ENCODE measurements at regions not wholly inside any gene's neighbourhood (a gene's known extent, or its start where the extent isn't known, plus 50 kb on each side); places are given as distances from the start of the nearest gene placed in this dataset.

DNA sequence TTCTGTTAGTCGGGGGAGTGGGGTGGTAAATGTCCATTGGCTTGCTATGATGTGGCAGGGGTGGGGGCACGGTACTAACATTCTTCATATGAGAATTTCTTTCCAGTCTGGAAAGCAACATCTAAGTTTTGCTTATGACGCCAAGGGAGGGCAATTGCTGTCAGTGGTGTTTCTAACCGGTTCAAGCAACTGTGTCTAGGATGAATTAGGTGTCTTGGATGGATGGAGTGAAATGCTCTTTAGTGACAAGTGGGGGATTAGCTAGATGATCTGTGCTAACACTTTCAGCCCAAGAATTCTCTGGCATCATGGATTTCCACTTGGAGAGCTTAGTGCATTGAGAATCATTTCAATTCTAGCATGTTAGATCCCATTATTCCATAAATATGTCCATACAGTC lies 262.6 kb upstream of the SORL1-AS1 start:
- Histone ChIP-seq H3K9me3 (ENCODE audit: insufficient read depth, low read depth, low read length) (no peaks in the 10 kb centered on the region), H3K36me3 (ENCODE audit: insufficient read depth, low read length) (no peaks in the 10 kb centered on the region), H2AFZ (ENCODE audit: low read depth, low read length) (no peak overlapping the region), H3K4me2 (ENCODE audit: low read length) (no peak overlapping the region), H3K4me3 (ENCODE audit: insufficient read depth, low read depth, low read length) (no peak overlapping the region), H3K27ac (ENCODE audit: low read depth, low read length) (no peak overlapping the region), H3K79me2 (ENCODE audit: insufficient read depth, low read length) (no peaks in the 10 kb centered on the region), H4K20me1 (ENCODE audit: insufficient read depth, low read length) (no peaks in the 10 kb centered on the region), H3K27me3 (ENCODE audit: insufficient read depth, low read length) (no peaks in the 10 kb centered on the region), H3K4me1 (ENCODE audit: insufficient read depth, low read length) (no peaks in the 10 kb centered on the region), H3K9ac (ENCODE audit: low read length) (no peak overlapping the region)
- Mint-ChIP-seq H3K9me3 (ENCODE audit: unreplicated experiment) (peaks cover 4% of the 10 kb centered on the region), H3K4me1 (ENCODE audit: low read depth, unreplicated experiment) (peaks cover 9% of the 10 kb centered on the region), H3K27ac (ENCODE audit: unreplicated experiment) (no peak overlapping the region), H3K4me3 (ENCODE audit: unreplicated experiment) (no peak overlapping the region), H3K27me3 (ENCODE audit: low read depth, unreplicated experiment) (no peaks in the 10 kb centered on the region), H3K36me3 (ENCODE audit: low read depth, unreplicated experiment) (no peaks in the 10 kb centered on the region)
- DNase-seq (ENCODE audit: low read depth) = no peak
- TF ChIP-seq EZH2 (IDR thresholded peaks at IDR 0.05; ENCODE audit: insufficient read depth, low read length) = no peak
- TF ChIP-seq, protein P1, sequence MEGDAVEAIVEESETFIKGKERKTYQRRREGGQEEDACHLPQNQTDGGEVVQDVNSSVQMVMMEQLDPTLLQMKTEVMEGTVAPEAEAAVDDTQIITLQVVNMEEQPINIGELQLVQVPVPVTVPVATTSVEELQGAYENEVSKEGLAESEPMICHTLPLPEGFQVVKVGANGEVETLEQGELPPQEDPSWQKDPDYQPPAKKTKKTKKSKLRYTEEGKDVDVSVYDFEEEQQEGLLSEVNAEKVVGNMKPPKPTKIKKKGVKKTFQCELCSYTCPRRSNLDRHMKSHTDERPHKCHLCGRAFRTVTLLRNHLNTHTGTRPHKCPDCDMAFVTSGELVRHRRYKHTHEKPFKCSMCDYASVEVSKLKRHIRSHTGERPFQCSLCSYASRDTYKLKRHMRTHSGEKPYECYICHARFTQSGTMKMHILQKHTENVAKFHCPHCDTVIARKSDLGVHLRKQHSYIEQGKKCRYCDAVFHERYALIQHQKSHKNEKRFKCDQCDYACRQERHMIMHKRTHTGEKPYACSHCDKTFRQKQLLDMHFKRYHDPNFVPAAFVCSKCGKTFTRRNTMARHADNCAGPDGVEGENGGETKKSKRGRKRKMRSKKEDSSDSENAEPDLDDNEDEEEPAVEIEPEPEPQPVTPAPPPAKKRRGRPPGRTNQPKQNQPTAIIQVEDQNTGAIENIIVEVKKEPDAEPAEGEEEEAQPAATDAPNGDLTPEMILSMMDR (IDR thresholded peaks at IDR 0.05; ENCODE audit: insufficient read depth, low read depth, low read length) = no peak
- FAIRE-seq = no peak

DNA sequence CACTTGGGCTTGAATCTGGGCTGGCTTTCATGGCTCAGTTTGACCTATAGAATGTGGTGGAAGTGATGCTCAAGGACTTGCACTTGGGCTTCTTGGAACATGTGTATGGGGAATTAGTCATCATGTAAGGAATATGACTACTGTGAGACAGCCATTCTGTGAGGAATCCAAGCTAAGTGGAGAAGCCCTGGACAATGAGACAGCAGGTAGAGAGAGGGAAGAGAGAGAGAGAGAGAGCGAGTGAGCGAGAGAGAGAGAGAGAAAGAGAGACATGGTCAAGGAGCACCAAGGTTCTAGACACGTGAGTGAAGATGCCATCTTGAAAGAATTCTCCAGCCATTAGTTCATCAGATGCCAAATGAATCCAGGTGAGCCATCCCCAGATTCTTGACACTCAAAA lies 261.6 kb upstream of the SORL1-AS1 start:
- Histone ChIP-seq H3K4me2 (ENCODE audit: low read length) (no peak overlapping the region), H3K9me3 (ENCODE audit: insufficient read depth, low read depth, low read length) (no peaks in the 10 kb centered on the region), H4K20me1 (ENCODE audit: insufficient read depth, low read length) (no peaks in the 10 kb centered on the region), H2AFZ (ENCODE audit: low read depth, low read length) (no peak overlapping the region), H3K4me1 (ENCODE audit: insufficient read depth, low read length) (no peaks in the 10 kb centered on the region), H3K9ac (ENCODE audit: low read length) (no peak overlapping the region), H3K27ac (ENCODE audit: low read depth, low read length) (no peak overlapping the region), H3K36me3 (ENCODE audit: insufficient read depth, low read length) (no peaks in the 10 kb centered on the region), H3K27me3 (ENCODE audit: insufficient read depth, low read length) (no peaks in the 10 kb centered on the region), H3K79me2 (ENCODE audit: insufficient read depth, low read length) (no peaks in the 10 kb centered on the region), H3K4me3 (ENCODE audit: insufficient read depth, low read depth, low read length) (no peak overlapping the region)
- no peak for TF ChIP-seq EZH2 (IDR thresholded peaks at IDR 0.05; ENCODE audit: insufficient read depth, low read length)
- TF ChIP-seq, protein P1 (IDR thresholded peaks at IDR 0.05; ENCODE audit: insufficient read depth, low read depth, low read length) = no peak
- Mint-ChIP-seq H3K27me3 (ENCODE audit: low read depth, unreplicated experiment) (no peaks in the 10 kb centered on the region), H3K27ac (ENCODE audit: unreplicated experiment) (no peak overlapping the region), H3K36me3 (ENCODE audit: low read depth, unreplicated experiment) (no peaks in the 10 kb centered on the region), H3K4me3 (ENCODE audit: unreplicated experiment) (no peak overlapping the region), H3K4me1 (ENCODE audit: low read depth, unreplicated experiment) (peaks cover 9% of the 10 kb centered on the region), H3K9me3 (ENCODE audit: unreplicated experiment) (peaks cover 4% of the 10 kb centered on the region)
- FAIRE-seq (no peak), DNase-seq (ENCODE audit: low read depth) (peak; percentile 36)

DNA sequence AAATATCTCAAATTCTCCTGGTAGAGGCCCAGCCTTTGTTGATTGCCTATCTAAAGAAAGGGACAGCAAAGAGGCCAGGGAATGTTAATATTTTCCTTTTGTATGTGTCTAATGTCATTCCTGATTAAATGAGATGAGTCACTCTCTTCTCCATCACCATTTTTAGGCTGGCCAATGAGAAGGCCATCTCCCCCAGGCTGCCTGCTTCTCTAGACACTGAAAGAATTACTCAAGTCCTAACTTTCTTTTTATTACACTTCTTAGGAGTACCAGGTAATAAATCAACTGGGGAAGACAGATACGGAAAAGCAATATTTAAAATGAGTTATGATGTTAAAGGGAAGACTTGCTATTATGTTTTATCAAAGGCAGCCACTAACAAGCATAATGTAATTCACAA lies 259.2 kb upstream of the SORL1-AS1 start:
- Histone ChIP-seq H3K79me2 (ENCODE audit: insufficient read depth, low read length) (no peaks in the 10 kb centered on the region), H3K4me3 (ENCODE audit: insufficient read depth, low read depth, low read length) (no peak overlapping the region), H3K27me3 (ENCODE audit: insufficient read depth, low read length) (no peaks in the 10 kb centered on the region), H3K4me2 (ENCODE audit: low read length) (no peak overlapping the region), H3K9me3 (ENCODE audit: insufficient read depth, low read depth, low read length) (no peaks in the 10 kb centered on the region), H3K9ac (ENCODE audit: low read length) (no peak overlapping the region), H2AFZ (ENCODE audit: low read depth, low read length) (no peak overlapping the region), H4K20me1 (ENCODE audit: insufficient read depth, low read length) (no peaks in the 10 kb centered on the region), H3K36me3 (ENCODE audit: insufficient read depth, low read length) (no peaks in the 10 kb centered on the region), H3K27ac (ENCODE audit: low read depth, low read length) (no peak overlapping the region), H3K4me1 (ENCODE audit: insufficient read depth, low read length) (no peaks in the 10 kb centered on the region)
- FAIRE-seq (peak; percentile 13), DNase-seq (ENCODE audit: low read depth) (peak; percentile 39)
- Mint-ChIP-seq H3K4me3 (ENCODE audit: unreplicated experiment) (no peak overlapping the region), H3K27ac (ENCODE audit: unreplicated experiment) (peak overlapping the region; percentile 41), H3K27me3 (ENCODE audit: low read depth, unreplicated experiment) (peaks cover 4% of the 10 kb centered on the region), H3K9me3 (ENCODE audit: unreplicated experiment) (peaks cover 4% of the 10 kb centered on the region), H3K4me1 (ENCODE audit: low read depth, unreplicated experiment) (peaks cover 9% of the 10 kb centered on the region), H3K36me3 (ENCODE audit: low read depth, unreplicated experiment) (no peaks in the 10 kb centered on the region)
- TF ChIP-seq, protein P1 (IDR thresholded peaks at IDR 0.05; ENCODE audit: insufficient read depth, low read depth, low read length) = no peak
- no peak for TF ChIP-seq EZH2 (IDR thresholded peaks at IDR 0.05; ENCODE audit: insufficient read depth, low read length)

All from astrocyte (in vitro differentiated cells and primary cell).